Activated CD4-positive, alpha-beta T cell treated with anti-CD3 and anti-CD28 coated beads, Interleukin-2, amount 50 U/mL, for 24 hours (primary cell): ENCODE measurements at regions not wholly inside any gene's neighbourhood (a gene's known extent, or its start where the extent isn't known, plus 50 kb on each side); places are given as distances from the start of the nearest gene placed in this dataset.

Experiments
- DNase-seq, 2 donors: peaks; one replicate each; pipeline ENCODE4 v3.0.0-alpha.2; 2020; ENCODE audit warnings: low read depth in 1 of 2, low spot score in 1 of 2

DNA sequence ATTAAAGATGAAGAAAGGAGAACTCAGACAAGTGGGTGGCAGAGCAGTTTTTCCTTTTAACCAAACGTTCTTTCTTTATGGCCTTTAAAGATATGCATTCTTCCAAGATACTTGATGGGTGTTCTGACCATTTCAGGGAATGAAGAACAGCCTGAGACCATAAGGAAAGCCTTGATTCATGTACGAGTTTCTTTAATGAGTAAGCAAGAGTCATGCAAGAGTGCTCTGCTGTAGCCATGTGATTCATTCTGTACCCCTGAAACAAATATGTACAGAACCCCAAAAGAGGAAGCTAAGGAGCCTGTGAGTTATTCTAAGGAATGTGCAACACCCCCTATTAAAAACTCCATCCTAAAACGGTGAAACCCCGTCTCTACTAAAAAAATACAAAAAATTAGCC, 372.8 kb downstream of the MTX2 start:
- no peak for DNase-seq

DNA sequence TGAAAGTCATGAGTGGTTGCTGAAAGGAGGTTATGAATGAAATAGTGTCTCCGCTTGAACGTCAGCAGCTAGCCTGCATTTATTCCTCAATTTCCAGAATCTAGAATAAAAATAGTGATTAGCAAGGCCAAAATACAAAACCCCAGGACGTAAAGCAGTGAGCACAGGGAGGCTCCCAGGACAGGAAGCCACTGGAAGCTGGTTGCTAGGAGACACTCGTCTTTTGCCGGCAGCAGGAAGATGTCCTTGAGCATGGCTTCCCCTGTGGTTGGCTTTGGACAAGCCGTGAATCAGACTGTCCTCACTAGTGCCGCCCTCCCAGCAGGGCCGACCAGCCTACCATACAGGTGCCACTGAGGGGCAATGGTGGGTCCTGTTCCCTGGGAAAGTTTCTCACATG, 374.4 kb downstream of the MTX2 start:
- DNase-seq, result no peak

DNA sequence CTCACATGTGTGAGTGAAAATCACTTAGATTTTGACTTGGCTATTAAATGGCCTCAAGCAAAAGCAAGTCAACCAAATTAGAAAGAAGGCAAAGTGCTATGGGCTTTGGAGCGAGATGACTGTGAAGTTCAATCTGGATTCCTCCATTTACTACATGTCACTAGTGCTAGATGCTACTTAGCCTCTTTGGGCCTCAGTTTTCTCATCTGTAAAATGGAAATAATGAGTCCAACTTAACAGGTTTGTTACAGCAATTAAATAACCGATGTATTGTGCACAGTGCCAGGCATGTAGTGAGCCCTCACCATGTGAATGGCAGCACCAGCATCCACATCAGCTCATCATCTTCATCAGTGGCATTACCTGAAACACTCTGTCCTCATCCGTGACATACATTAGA, 376.3 kb downstream of the MTX2 start:
- no peak for DNase-seq

DNA sequence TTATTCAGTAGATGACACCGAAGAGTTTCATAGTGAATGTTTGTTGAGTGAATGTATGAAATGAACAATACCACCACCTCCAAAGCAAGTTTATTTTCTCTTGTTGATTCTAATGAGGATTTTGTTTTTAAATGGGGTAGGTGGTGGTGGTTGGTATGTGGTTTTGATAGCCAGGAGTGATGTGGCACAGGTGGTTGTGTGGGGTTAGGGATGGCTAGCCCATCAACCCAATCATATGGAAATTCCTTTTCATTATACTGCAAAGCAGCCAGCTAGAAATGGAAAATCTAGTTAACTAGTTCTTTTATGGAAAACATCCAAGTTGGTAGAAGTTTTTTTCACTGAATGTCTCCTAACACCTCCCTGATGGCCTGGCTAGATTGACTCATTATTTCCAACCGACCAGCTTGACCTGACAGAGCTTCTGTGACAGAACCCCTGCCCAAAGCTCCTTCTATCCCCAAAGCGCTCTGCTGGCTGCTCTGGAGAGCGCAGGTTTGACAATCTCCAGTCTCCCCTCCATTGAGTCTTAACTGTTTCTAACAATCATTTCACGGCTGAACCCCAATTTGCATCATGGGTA, 376.9 kb downstream of the MTX2 start:
- no peak for DNase-seq

DNA sequence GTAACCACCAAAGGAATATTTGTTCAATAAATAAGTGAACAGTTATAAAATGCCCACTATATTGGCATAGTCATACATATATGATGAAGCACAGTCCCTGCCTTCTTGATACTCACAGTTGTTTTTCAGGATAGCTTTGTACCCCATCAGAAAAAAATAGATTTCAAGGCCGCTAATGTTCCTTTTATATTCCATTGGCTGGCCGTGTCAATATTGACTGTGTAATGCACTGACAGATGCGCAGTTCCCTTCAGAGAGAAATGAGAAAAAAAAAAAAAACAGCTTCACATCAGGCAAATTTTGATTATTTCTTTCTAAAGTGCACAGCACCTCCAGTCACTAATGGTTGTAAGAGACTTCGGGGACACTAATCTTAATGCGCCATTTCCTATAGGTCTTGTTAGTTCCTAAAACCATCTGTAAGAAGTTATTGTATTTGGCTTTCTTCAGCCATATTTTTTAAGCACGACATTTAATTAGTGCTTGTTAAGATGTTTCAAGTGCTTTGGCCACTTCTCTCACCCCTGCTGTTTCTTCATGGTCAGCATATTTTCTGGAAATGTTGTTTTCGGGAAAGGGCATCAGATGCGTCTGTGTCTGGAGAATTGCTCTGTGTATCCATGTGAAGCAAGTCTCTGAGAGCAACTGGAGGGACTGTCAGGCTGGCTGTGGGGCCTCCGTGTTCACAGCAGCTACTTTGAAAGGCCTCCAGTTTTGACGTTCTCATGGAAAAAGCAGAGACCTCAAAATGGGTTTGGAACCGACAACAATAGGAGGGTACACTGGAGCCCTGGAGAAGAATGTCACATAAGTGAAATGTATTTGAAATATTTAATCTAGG, 378.3 kb downstream of the MTX2 start:
- no peak for DNase-seq

DNA sequence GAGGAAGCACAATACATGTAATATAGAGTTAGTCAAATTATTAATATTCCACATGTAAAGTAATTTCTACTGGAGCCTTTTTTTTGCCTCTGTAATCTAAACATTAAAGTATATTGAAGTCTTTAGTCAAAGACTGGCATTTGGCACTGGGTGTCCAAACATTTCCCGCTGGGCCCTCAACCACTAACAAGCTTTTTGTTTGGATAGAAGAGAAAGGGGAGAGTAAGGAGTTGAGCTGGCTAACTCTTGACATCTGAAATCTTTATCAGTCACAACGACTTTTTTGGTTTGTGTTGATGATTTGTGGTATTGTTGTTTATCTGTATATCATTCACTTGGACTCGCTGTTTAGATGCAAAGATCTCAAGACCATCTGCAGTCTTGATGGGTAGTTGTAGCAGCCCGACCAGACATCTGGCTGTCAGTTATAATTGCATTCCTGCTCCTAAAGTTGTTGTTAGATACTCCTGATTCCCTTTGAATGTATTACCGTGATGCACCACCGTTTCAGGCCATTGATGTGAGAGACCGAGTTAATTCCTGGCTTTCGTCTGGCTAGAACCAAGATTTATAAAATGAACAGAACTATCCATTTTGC, 379.6 kb downstream of the MTX2 start:
- DNase-seq, result no peak

DNA sequence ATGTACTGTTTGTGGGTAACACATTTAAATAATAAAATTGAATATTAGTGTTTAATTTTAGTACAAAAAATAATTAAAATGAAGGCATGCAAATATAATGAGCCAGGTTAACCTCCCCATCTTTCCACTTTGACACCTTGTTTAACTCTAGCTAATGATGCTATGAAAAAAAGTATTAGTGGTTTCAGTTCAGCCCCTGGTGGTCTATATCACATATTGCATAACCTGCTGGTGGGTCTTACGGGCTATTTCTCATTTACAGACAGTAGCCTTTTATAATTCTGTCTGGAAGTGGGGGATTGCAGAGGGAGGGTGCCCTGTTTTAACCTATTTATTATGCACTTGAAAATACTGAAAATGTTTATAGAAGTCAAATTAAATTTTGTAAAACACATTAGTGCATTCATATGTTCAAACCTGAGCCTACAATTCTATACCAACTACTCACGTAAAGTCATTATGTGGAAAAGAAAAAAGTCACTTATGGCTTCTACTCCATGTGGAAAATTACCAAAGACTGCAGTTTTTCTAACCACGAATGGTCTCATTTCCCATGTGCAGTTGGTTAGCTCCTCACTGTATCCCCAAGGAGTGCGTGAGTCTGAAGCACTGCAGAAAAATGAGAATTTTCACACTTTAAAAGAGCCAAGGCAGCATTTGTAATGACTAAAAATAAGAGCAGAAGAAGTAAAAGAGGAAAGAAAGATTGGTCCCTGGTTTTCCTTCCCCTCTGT, 381.0 kb downstream of the MTX2 start:
- DNase-seq, result no peak

DNA sequence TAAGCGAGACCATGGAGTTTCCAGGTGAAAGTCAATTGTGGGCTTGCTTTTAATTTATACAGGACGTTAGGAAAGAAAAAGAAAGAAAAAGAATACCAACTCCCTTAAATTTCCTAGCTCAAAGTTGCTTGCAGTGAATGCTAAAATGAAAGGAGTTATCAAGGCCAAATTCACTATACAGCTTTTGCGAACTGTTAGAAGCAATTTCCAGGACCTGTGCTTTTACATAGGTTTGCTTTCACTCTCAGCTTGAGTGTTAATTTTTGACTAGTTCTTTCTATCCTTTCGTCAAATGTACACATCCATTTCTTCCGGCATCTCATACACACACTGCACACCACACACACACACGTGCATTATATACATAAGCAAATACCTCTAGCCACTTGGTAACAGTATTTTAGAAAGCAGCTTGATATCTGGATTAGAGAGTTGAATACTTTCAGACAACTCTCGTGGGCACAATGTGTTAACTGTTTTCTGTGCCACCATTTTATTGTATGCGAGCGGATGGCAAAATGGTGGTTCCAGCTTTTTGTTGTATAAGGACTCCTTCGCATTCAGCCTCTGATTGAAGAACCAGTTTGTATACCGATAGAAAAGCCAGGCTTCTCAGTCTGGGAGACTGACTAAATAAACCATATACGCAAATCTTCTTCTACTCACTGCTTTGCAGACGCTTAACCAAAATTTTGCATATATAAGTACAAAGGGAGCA, 381.8 kb downstream of the MTX2 start:
- no peak for DNase-seq

DNA sequence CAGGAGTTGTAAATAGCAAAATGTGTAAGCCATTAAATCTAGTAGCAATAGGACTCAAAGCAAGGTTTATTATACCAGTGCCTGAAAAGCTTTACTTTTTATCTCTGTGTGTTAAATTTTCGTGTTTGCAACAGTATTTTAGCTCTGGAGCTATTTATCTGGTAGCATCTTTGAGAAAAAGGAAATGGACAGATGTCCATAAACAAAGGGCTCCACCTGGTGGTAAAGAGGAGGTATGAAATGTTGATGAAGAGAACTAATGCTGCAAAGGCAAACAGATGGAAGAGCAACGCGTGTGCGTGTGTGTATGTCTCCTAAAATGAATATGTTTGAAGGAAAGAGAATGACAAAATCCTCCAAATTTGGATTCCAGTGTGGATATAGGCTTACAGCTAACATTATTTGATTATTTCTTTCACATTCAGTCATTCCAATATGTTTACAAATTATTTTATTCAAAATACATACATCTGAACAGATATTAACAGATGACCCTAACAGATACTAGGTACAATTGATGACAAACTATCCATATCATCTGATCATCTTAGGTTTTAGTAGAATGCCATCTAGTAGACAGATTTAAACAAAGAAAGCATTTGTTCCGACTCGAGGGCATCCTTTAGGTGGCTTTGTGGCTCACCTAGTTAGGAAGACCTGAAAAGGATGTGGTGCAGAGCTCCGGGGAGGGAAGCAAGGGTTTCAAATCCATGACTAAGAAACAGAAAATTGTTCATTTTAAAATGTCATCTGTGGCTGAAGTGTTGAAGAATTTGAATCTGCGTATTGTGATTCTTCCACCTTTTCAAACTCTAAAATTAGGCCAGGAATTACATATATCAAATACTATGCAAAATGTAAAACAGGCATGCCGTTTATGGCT, 383.3 kb downstream of the MTX2 start:
- DNase-seq, result no peak

DNA sequence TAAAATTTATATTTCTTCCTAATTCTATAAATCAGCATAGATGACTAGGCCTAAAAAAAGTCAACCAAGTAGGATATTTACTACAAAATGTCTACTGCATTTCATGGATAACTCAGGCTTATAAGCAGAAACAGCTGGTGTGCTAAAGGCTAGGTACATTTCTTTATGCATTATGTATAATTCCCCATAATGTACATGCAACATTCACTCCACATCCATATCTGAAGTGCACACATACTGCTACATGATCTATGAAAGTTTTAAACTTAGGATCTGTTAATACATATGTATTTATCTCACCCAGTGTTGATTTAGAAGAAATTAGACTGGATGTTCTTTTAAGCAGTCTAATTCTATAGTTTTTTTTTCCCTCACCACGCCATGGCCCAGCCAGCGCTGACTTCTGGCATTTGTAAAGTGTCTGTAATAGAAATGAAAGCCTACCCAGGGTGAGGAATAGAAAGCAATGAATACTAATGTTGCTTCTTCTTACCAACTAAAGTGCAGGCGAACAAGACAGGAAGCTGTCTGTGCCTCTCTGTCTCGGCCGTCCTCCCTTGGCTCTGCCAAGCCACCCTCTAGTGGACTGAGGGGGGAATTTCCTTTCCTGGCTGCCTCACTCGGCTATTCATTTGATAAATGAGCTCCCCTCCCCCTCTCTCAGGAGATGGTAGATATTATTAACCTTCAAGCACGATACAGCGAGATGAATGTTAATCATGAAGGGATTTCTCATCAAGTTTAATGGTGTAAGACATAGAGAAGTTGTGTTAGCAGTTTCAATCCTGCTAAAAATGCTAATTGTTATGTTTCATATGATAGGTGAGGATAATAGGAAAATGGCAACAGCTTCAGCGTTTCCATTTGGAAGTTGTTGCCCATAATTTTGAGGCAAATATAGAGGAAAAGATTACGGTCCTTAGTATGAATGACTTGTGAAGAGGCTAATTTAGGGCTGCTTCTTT, 384.5 kb downstream of the MTX2 start:
- DNase-seq, result no peak

DNA sequence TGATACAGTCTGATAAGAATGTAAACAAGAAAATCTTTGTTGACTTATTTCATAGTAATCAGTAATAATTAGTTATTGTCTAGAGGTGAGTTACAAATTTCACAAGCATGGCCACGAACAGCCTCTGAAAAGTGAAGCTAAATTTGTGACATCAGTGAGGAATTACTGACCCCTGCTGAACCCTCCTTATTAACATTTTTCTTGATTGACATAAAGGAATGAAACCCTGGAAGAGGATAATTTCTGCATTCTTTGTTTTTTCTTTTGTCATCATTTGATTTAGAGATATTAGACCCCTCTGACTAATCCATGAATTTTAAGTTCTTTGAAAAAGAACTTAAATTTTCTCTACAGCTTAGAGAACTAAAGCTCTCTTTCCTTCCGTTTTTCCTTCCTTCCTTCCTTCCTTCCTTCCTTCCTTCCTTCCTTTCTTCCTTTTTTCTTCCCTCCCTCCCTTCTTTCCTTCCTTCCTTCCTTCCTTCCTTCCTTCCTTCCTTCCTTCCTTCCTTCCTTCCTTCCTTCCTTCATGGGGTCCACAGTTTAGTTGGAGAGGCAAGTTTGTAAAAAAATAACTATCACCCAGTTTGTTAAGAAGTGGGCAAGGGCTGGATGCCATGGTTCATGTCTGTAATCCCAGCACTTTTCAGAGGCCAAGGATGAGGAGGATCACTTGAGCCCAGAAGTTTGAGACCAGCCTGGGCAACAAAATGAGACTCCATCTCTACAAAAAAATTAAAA, 387.0 kb downstream of the MTX2 start:
- no peak for DNase-seq

DNA sequence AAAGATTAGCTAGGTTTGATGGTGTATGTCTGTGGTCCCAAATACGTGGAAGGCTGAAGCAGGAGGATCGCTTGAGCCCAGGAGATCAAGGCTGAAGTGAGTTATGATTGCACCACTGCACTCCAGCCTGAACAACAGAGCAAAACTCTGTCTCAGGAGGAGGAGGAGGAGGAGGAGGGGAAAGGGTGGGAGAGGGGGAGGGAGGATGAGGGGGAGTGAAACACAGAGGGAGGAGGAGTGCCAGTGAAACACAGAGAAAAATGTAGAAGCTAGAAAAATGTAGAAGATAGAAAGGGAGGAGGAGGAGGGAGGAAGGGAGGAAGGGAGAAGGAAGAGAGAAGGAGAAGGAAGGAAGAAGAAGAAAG, 387.5 kb downstream of the MTX2 start:
- no peak for DNase-seq

DNA sequence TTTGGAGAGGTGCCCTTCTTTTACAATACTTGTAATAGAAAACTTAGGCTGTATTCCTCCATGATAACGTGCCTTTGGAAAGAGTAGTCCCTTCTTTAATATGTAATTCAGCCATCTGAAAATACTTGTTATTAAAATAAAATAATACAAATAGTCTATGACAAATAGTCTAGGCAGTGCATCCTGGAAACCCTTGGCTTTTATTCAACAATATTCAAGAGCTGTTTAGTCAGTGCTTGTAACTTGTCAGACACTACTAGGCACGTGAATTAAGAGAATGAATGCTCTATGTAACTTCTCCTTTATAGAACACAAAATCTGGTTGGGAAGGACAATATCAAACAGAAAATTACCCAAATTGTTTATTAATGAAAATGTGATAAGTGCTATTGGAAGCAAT, 388.2 kb downstream of the MTX2 start:
- no peak for DNase-seq

DNA sequence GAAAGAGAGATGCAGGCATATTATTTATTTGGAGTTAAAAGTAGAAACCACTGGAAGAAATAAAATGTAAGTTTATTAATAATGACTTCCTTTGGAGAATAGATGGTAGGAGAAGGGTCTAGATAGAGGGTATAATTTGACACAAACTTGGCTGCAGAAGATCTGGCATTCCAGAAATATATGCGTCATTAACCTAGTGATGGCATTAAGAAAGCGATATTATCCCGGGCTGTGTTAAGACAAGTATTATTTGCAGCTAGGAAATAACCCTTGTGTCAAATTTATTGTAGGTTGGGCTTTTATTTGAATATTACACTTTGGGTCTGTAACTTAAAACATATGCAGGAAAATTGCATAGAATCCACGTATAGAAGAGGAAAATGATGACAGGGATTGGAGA, 389.5 kb downstream of the MTX2 start:
- no peak for DNase-seq

DNA sequence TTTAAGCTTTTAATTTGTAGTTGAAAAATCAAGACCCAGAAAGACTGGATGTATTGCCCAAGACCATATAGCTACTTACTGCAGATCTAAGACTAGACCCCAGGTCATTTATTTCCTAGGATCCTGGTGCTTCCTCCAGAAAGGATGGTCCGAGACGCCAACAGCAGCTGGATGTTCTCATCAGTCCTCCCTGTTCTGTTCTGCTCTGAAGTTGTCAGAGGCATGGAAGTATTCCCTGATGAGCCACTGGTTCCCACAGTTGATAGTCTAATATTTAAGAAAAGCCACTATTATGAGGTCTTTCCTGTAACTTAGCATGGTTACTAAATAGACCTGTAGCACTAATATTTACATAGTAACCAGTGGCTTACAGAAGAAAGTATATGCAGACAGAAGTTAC, 393.5 kb downstream of the MTX2 start:
- DNase-seq, result no peak

DNA sequence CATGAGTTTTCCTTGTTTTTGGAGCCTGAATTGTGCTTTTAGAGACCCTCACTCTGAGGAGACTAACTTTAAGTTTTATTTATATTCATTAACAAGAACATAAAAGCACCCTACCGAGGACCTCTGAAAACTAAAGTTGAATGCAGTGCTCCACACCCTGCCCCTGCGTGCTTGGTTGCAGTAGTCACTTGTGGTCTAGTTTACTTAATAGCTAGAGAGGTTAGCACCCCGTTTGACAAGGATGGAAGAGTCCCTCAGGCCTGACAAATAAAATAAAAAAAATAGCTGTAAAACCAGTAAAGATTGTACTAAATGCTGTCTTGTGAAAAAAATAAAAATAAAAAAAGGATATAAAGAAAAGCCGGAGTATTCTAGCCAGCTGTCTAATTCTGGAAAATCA, 395.2 kb downstream of the MTX2 start:
- DNase-seq, result no peak

DNA sequence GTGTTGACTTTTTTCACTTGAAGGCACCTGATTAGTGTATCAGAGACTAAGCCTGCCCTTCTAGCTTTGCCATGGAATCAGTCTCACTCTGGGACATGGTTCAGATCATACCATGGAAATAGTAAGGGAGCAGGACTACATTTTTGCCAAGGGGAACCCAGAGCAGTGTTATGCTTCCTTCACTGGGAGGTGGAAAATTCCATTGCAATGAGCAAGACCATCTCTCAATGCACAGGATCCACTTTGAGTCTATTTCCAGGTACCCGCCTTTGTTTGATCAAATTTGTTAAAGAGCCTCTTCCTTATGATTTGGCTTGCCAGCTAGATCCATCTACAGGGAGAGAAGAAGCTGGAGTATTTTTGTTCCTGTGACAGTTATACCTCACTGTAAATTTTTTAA, 395.8 kb downstream of the MTX2 start:
- DNase-seq, result no peak

DNA sequence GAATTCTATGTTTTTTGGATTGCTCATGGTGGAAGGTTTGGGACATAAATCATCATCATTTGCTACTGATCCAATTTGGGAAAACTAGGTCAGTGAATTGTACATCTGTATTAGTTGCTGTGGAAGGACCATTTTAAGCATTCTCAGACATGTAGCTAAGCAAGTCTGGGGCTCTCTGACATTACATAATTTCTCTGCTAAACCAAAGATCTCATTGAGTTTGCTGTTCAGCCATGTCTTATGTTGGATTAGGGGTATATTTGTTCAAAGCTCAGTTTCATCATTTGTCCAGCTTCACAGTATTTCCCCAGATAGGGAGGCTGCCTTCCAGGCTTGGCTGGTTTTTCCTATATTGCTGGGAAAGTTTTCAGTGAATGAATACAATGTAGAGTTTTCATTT, 399.7 kb downstream of the MTX2 start:
- no peak for DNase-seq
